AG04449 (cell line): ENCODE measurements at regions not wholly inside any gene's neighbourhood (a gene's known extent, or its start where the extent isn't known, plus 50 kb on each side); places are given as distances from the start of the nearest gene placed in this dataset.

Experiments used
- CTCF ChIA-PET: fragments of 350-600 bp; formaldehyde crosslinking; extraction: SDS; loops from one replicate; lab custom pipeline; 2021; ENCODE audit warnings: antibody characterized with exemption; lab: Yijun Ruan, JAX
- POLR2A ChIA-PET: fragments of 400-600, 350-600 bp; formaldehyde crosslinking; extraction: SDS; loops from one replicate; lab custom pipeline; 2020; ENCODE audit warnings: antibody characterized with exemption, inconsistent platforms; lab: Yijun Ruan, JAX
- DNase-seq: peaks from one replicate; pipeline ENCODE4 v3.0.0-alpha.2; 2010; ENCODE audit warnings: low read depth, low spot score
- H3K4me3 ChIP-seq: 2 replicates; pipeline ENCODE4 v1.5.1; 2011; ENCODE audit warnings: low read depth, mild to moderate bottlenecking, control low read depth, low read length
- CTCF ChIP-seq: IDR thresholded peaks from one replicate; pipeline ENCODE4 v1.5.1; 2011; ENCODE audit warnings: mild to moderate bottlenecking, moderate library complexity, low read length, control low read depth, inconsistent platforms; ENCODE audit not compliant: insufficient read depth; ENCODE audit errors: missing control alignments

GRCh38 chr12:94770791-94771190 is 120.4 kb upstream of the TMCC3 start:
- no peak overlapping the region for H3K4me3 ChIP-seq
- TF ChIP-seq CTCF: no peak
- CTCF ChIA-PET: no interaction called here
- no peak for DNase-seq
- POLR2A ChIA-PET: no interaction called here

GRCh38 chr12:94769776-94770759 is 119.7 kb upstream of the TMCC3 start:
- ChIA-PET POLR2A (interaction anchor here (0.6 kb wide), 1 partner anchor 134 kb away, joined by 4 read pairs; no protein-coding TSS in a partner anchor), CTCF (no interaction called here)
- TF ChIP-seq CTCF: no peak
- no peak overlapping the region for H3K4me3 ChIP-seq
- DNase-seq: no peak

GRCh38 chr12:94769047-94769420 is 118.7 kb upstream of the TMCC3 start:
- DNase-seq: no peak
- H3K4me3 ChIP-seq: no peak overlapping the region
- ChIA-PET CTCF (no interaction called here), POLR2A (no interaction called here)
- no peak for TF ChIP-seq CTCF

GRCh38 chr12:94768398-94769046 is 118.2 kb upstream of the TMCC3 start:
- H3K4me3 ChIP-seq: no peak overlapping the region
- no peak for DNase-seq
- CTCF ChIA-PET: no interaction called here
- POLR2A ChIA-PET: no interaction called here
- TF ChIP-seq CTCF: no peak

GRCh38 chr12:94767956-94768355 is 117.6 kb upstream of the TMCC3 start:
- POLR2A ChIA-PET: no interaction called here
- no peak for TF ChIP-seq CTCF

GRCh38 chr12:94766397-94766796 is 116.0 kb upstream of the TMCC3 start:
- ChIA-PET CTCF (no interaction called here), POLR2A (no interaction called here)
- no peak for DNase-seq
- no peak overlapping the region for H3K4me3 ChIP-seq
- TF ChIP-seq CTCF: no peak

More at GRCh38 chr12:94767956-94768355, 117.6 kb upstream of the TMCC3 start:
- no peak overlapping the region for H3K4me3 ChIP-seq
- DNase-seq: no peak
- CTCF ChIA-PET: no interaction called here
